ENCODE measurements at regions not wholly inside any gene's neighbourhood (a gene's known extent, or its start where the extent isn't known, plus 50 kb on each side); places are given as distances from the start of the nearest gene placed in this dataset.

- no peak overlapping the region for H3K4me3 ChIP-seq (ENCODE audit: low read depth, low read length)
- TF ChIP-seq, protein P1, sequence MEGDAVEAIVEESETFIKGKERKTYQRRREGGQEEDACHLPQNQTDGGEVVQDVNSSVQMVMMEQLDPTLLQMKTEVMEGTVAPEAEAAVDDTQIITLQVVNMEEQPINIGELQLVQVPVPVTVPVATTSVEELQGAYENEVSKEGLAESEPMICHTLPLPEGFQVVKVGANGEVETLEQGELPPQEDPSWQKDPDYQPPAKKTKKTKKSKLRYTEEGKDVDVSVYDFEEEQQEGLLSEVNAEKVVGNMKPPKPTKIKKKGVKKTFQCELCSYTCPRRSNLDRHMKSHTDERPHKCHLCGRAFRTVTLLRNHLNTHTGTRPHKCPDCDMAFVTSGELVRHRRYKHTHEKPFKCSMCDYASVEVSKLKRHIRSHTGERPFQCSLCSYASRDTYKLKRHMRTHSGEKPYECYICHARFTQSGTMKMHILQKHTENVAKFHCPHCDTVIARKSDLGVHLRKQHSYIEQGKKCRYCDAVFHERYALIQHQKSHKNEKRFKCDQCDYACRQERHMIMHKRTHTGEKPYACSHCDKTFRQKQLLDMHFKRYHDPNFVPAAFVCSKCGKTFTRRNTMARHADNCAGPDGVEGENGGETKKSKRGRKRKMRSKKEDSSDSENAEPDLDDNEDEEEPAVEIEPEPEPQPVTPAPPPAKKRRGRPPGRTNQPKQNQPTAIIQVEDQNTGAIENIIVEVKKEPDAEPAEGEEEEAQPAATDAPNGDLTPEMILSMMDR (IDR thresholded peaks at IDR 0.05; ENCODE audit: insufficient read depth, low read length, poor library complexity, severe bottlenecking) = no peak
- no peak for DNase-seq (ENCODE audit: low read depth)
- H3K27me3 ChIP-seq (ENCODE audit: control insufficient read depth, insufficient read depth, low read length) = no peaks in the 10 kb centered on the region
- H3K36me3 ChIP-seq (ENCODE audit: control insufficient read depth, insufficient read depth, low read length) = no peaks in the 10 kb centered on the region
Measured at GRCh38 chr17:71464751-71465150, 656.1 kb upstream of the SOX9 start.

DNA sequence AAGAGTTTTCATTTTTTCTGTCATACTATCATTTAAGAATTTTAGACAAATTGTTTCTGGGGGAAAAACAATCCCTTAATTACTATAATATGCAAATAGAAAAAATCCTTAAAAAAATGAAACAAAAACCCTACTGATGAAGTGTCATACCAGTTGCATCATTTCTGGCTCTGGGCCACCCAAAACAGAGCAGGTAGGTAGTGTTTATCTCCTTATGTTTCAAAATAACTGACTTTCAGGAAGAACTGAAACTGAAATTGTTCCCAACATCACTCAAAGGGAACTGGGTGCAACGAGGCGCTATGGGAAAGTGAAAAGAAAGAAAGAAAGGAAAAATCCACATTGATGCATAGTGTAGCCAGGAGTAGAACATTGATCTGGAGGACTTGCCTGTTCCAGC lies 653.1 kb upstream of the SOX9 start:
- TF ChIP-seq, protein P1 (IDR thresholded peaks at IDR 0.05; ENCODE audit: insufficient read depth, low read length, poor library complexity, severe bottlenecking) = no peak
- Histone ChIP-seq H3K27me3 (ENCODE audit: control insufficient read depth, insufficient read depth, low read length) (no peaks in the 10 kb centered on the region), H3K36me3 (ENCODE audit: control insufficient read depth, insufficient read depth, low read length) (no peaks in the 10 kb centered on the region), H3K4me3 (ENCODE audit: low read depth, low read length) (no peak overlapping the region)
- DNase-seq (ENCODE audit: low read depth) = no peak

- Histone ChIP-seq H3K27me3 (ENCODE audit: control insufficient read depth, insufficient read depth, low read length) (no peaks in the 10 kb centered on the region), H3K36me3 (ENCODE audit: control insufficient read depth, insufficient read depth, low read length) (no peaks in the 10 kb centered on the region), H3K4me3 (ENCODE audit: low read depth, low read length) (no peak overlapping the region)
- no peak for DNase-seq (ENCODE audit: low read depth)
- TF ChIP-seq, protein P1 (IDR thresholded peaks at IDR 0.05; ENCODE audit: insufficient read depth, low read length, poor library complexity, severe bottlenecking) = no peak
Measured at GRCh38 chr17:71470062-71470461, 650.8 kb upstream of the SOX9 start.

- DNase-seq (ENCODE audit: low read depth) = peak; percentile 35
- H3K36me3 ChIP-seq (ENCODE audit: control insufficient read depth, insufficient read depth, low read length) = no peaks in the 10 kb centered on the region
- TF ChIP-seq, protein P1 (IDR thresholded peaks at IDR 0.05; ENCODE audit: insufficient read depth, low read length, poor library complexity, severe bottlenecking) = peak; percentile 69
Measured at GRCh38 chr17:71472809-71473789, 647.7 kb upstream of the SOX9 start.

DNA sequence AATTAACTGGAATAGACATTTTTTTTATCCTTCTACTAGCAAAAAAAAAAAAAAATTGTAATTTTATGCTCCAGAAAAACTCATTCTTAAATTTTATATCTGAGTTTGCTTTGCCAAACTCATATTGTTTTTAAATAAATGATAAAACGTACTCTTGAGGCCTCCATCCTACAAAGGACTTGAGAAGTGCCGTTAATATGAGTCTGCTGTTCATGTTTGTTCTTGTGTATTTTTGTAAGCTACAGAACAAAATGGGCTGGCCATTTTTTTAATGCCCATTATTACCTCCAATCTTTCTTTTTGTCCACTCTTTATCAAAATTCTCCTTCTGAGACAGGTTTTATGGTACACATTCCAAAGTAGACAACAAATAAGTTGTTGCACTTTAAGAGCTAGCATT lies 643.5 kb upstream of the SOX9 start:
- DNase-seq (ENCODE audit: low read depth) = no peak
- Histone ChIP-seq H3K27me3 (ENCODE audit: control insufficient read depth, insufficient read depth, low read length) (no peaks in the 10 kb centered on the region), H3K4me3 (ENCODE audit: low read depth, low read length) (no peak overlapping the region), H3K36me3 (ENCODE audit: control insufficient read depth, insufficient read depth, low read length) (no peaks in the 10 kb centered on the region)
- TF ChIP-seq, protein P1 (IDR thresholded peaks at IDR 0.05; ENCODE audit: insufficient read depth, low read length, poor library complexity, severe bottlenecking) = no peak

More at GRCh38 chr17:71472809-71473789, 647.7 kb upstream of the SOX9 start:
- no peaks in the 10 kb centered on the region for H3K27me3 ChIP-seq (ENCODE audit: control insufficient read depth, insufficient read depth, low read length)
- no peak overlapping the region for H3K4me3 ChIP-seq (ENCODE audit: low read depth, low read length)
